Limb (tissue), 2 donors: ENCODE measurements at regions not wholly inside any gene's neighbourhood (a gene's known extent, or its start where the extent isn't known, plus 50 kb on each side); places are given as distances from the start of the nearest gene placed in this dataset.

Experiments used
- DNase-seq, 2 donors: peaks; one replicate each; pipeline ENCODE4 v3.0.0-alpha.2; 2016; ENCODE audit errors: extremely low spot score in 2 of 2

- DNase-seq, result no peak
Observed at GRCh38 chr5:74069741-74070140, 443.7 kb downstream of the ARHGEF28 start.

- no peak for DNase-seq
Observed at GRCh38 chr5:74067748-74068541, 441.9 kb downstream of the ARHGEF28 start.

GRCh38 chr5:74064911-74065310, 438.9 kb downstream of the ARHGEF28 start:
- no peak for DNase-seq

GRCh38 chr5:74064225-74064624, 438.2 kb downstream of the ARHGEF28 start:
- no peak for DNase-seq

GRCh38 chr5:74063821-74064220, 437.8 kb downstream of the ARHGEF28 start:
- no peak for DNase-seq

GRCh38 chr5:74063346-74063745, 437.4 kb downstream of the ARHGEF28 start:
- DNase-seq, result no peak

GRCh38 chr5:74061292-74061691, 435.3 kb downstream of the ARHGEF28 start:
- no peak for DNase-seq

GRCh38 chr5:74059706-74060105, 433.7 kb downstream of the ARHGEF28 start:
- no peak for DNase-seq

- no peak for DNase-seq
Observed at GRCh38 chr5:74056789-74057164, 430.8 kb downstream of the ARHGEF28 start.

GRCh38 chr5:74056107-74056788, 430.3 kb downstream of the ARHGEF28 start:
- no peak for DNase-seq

GRCh38 chr5:74055486-74056106, 429.6 kb downstream of the ARHGEF28 start:
- DNase-seq, result peak in 1 of 2 donors; percentile 30

- no peak for DNase-seq
Observed at GRCh38 chr5:74054641-74055421, 428.8 kb downstream of the ARHGEF28 start.

- no peak for DNase-seq
Observed at GRCh38 chr5:74054139-74054538, 428.1 kb downstream of the ARHGEF28 start.

GRCh38 chr5:74052441-74053221, 426.6 kb downstream of the ARHGEF28 start:
- DNase-seq, result no peak

GRCh38 chr5:74051076-74051475, 425.1 kb downstream of the ARHGEF28 start:
- DNase-seq, result no peak

GRCh38 chr5:74044936-74045335, 418.9 kb downstream of the ARHGEF28 start:
- DNase-seq, result no peak

GRCh38 chr5:74042959-74043358, 417.0 kb downstream of the ARHGEF28 start:
- DNase-seq, result no peak

- DNase-seq, result no peak
Observed at GRCh38 chr5:74042559-74042958, 416.6 kb downstream of the ARHGEF28 start.

GRCh38 chr5:74041913-74042312, 415.9 kb downstream of the ARHGEF28 start:
- DNase-seq, result no peak

- no peak for DNase-seq
Observed at GRCh38 chr5:74040811-74041491, 415.0 kb downstream of the ARHGEF28 start.
